ENCODE measurements at regions not wholly inside any gene's neighbourhood (a gene's known extent, or its start where the extent isn't known, plus 50 kb on each side); places are given as distances from the start of the nearest gene placed in this dataset.

DNA sequence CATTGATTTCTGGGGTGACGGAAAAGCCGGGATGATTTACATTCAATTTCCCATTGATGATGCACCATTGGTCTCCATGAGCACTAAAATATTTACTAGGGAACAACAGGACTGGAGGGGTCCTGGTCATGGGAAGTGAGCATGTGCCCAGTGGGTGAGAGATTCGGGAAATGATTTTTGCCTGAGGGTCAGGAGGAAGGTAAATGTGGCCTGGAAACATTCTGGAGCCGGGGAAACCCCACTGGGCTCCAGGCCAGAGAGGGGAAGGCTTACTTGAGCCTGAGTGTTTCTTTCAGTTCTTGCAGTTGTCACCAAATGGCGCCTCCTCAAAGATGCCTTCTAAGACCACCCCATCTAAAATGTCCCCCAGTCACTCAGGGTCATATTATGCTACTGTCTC is 532.3 kb upstream of the TBX3 start:
- H3K4me3 ChIP-seq (ENCODE audit: low read depth, low read length) = no peak overlapping the region
- no peak for TF ChIP-seq CTCF (IDR thresholded peaks at IDR 0.05; ENCODE audit: borderline replicate concordance, insufficient read depth, low read depth, low read length)

DNA sequence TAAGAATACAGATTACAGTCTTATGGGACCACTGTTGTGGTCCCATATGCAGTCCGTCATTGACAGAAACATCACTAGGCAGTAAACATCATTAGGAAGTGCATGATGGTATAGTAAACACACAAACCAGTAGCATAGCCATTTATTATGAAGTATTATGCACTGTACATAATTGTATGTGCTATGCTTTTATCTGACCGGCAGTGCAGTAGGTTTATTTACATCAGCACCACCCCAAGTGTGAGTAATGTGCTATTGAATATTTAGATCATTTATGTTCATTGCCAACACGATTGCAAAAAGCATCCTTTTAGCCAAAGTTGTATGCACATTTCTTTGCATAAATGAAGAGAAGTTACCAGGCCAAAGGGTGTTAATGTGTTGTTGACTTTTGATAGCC is 531.6 kb upstream of the TBX3 start:
- TF ChIP-seq CTCF (IDR thresholded peaks at IDR 0.05; ENCODE audit: borderline replicate concordance, insufficient read depth, low read depth, low read length) = no peak

GRCh38 chr12:115213538-115214016 is 529.6 kb upstream of the TBX3 start:
- H3K4me3 ChIP-seq (ENCODE audit: low read depth, low read length) = no peak overlapping the region
- no peak for TF ChIP-seq CTCF (IDR thresholded peaks at IDR 0.05; ENCODE audit: borderline replicate concordance, insufficient read depth, low read depth, low read length)

More for the DNA sequence above, 531.6 kb upstream of the TBX3 start:
- no peak overlapping the region for H3K4me3 ChIP-seq (ENCODE audit: low read depth, low read length)

- no peak overlapping the region for H3K4me3 ChIP-seq (ENCODE audit: low read depth, low read length)
- no peak for TF ChIP-seq CTCF (IDR thresholded peaks at IDR 0.05; ENCODE audit: borderline replicate concordance, insufficient read depth, low read depth, low read length)
Observed at GRCh38 chr12:115213118-115213517, 529.1 kb upstream of the TBX3 start.

GRCh38 chr12:115212356-115212755 is 528.4 kb upstream of the TBX3 start:
- no peak for TF ChIP-seq CTCF (IDR thresholded peaks at IDR 0.05; ENCODE audit: borderline replicate concordance, insufficient read depth, low read depth, low read length)
- H3K4me3 ChIP-seq (ENCODE audit: low read depth, low read length) = no peak overlapping the region

DNA sequence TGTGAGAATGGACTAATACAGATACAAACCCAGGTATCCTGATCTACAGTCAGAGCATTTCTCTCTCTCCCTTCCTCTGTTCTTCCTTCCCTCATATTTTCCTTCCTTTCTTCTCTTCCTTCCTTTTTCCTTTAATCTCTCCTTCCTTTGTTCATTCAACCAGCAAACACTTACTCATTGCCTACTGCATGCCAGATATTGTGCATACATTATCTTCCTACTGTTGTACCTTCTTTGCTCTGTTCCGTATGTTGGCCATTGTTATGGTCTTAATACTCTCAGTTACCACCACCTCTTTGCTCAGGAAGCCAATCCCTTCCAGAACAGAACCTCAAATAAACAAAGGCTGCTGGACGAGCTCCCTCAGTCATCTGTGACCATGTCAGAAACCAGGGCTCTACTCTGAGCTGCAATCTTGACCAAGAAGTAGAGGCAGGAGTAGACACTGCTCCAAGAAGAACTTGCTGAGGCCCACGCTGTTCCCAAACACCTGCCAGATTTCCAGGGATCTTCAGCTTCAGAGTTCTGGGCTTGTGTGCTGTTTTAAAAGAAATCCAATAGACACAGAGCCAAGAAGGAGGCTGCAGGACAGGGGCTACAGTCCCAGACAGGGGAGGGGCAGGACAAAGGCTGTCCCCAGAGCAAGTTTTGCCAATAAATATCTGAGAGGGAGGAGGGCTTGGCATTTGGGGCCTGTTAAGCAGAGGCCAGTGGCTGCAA is 526.7 kb upstream of the TBX3 start:
- no peak for TF ChIP-seq CTCF (IDR thresholded peaks at IDR 0.05; ENCODE audit: borderline replicate concordance, insufficient read depth, low read depth, low read length)
- no peak overlapping the region for H3K4me3 ChIP-seq (ENCODE audit: low read depth, low read length)

DNA sequence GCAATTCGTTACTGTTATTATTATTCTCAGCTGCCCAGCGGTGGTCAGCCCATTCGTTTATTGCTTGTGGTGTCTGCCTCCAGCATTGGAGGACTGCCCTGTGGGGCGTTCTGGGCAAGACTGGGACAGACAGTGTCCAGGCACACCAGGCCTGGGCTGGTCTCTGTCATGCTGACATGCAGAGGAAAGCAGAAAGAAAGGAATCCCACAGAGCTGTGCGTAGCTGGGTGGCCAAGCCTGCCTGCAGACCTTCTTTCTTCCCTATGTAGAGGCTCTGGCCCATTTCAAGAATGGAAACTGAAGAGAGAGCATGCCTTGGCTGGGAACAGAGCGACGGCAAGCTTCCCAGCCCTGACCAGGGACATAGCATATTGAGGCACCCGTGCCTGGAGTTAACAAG is 525.3 kb upstream of the TBX3 start:
- TF ChIP-seq CTCF (IDR thresholded peaks at IDR 0.05; ENCODE audit: borderline replicate concordance, insufficient read depth, low read depth, low read length) = no peak
- H3K4me3 ChIP-seq (ENCODE audit: low read depth, low read length) = no peak overlapping the region

Data from GM12875 (cell line).